IPS-18a (cell line): ENCODE measurements at regions not wholly inside any gene's neighbourhood (a gene's known extent, or its start where the extent isn't known, plus 50 kb on each side); places are given as distances from the start of the nearest gene placed in this dataset.

Experiments
- H3K27ac ChIP-seq: one replicate; pipeline ENCODE4 v1.5.1; 2013; ENCODE audit warnings: low read length
- H3K27me3 ChIP-seq: one replicate; pipeline ENCODE4 v1.6.1; 2013; ENCODE audit warnings: mild to moderate bottlenecking, low read length; ENCODE audit not compliant: control insufficient read depth, insufficient read depth
- H3K36me3 ChIP-seq: one replicate; pipeline ENCODE4 v1.6.1; 2013; ENCODE audit warnings: low read depth, low read length; ENCODE audit not compliant: control insufficient read depth
- H3K4me1 ChIP-seq: one replicate; pipeline ENCODE4 v1.6.1; 2013; ENCODE audit warnings: low read depth, low read length; ENCODE audit not compliant: control insufficient read depth
- H3K4me3 ChIP-seq: one replicate; pipeline ENCODE4 v1.5.1; 2013; ENCODE audit warnings: low read length
- H3K9ac ChIP-seq: one replicate; pipeline ENCODE4 v1.6.1; 2013; ENCODE audit warnings: mild to moderate bottlenecking, low read length, moderate library complexity
- H3K9me3 ChIP-seq: one replicate; pipeline ENCODE4 v1.6.1; 2013; ENCODE audit warnings: low read depth, low read length; ENCODE audit not compliant: control insufficient read depth

GRCh38 chr6:41452763-41453162 is 93.4 kb upstream of the FOXP4 start:
- peaks cover 5% of the 10 kb centered on the region for H3K27me3 ChIP-seq
- no peak overlapping the region for H3K27ac ChIP-seq
- no peaks in the 10 kb centered on the region for H3K36me3 ChIP-seq
- no peak overlapping the region for H3K9ac ChIP-seq
- H3K4me3 ChIP-seq: no peak overlapping the region
- H3K4me1 ChIP-seq: peaks cover 18% of the 10 kb centered on the region
- H3K9me3 ChIP-seq: no peaks in the 10 kb centered on the region

GRCh38 chr6:41453244-41453643 is 92.9 kb upstream of the FOXP4 start:
- H3K9me3 ChIP-seq: no peaks in the 10 kb centered on the region
- no peak overlapping the region for H3K27ac ChIP-seq
- peaks cover 18% of the 10 kb centered on the region for H3K4me1 ChIP-seq
- no peak overlapping the region for H3K9ac ChIP-seq
- H3K4me3 ChIP-seq: no peak overlapping the region
- peaks cover 5% of the 10 kb centered on the region for H3K27me3 ChIP-seq
- no peaks in the 10 kb centered on the region for H3K36me3 ChIP-seq

GRCh38 chr6:41454189-41454789 is 91.9 kb upstream of the FOXP4 start:
- Histone ChIP-seq H3K9me3 (no peaks in the 10 kb centered on the region), H3K4me1 (peaks cover 18% of the 10 kb centered on the region), H3K4me3 (no peak overlapping the region), H3K9ac (no peak overlapping the region), H3K27ac (no peak overlapping the region), H3K36me3 (no peaks in the 10 kb centered on the region), H3K27me3 (peaks cover 5% of the 10 kb centered on the region)

GRCh38 chr6:41455410-41455809 is 90.8 kb upstream of the FOXP4 start:
- no peaks in the 10 kb centered on the region for H3K9me3 ChIP-seq
- H3K9ac ChIP-seq: no peak overlapping the region
- H3K36me3 ChIP-seq: no peaks in the 10 kb centered on the region
- no peak overlapping the region for H3K4me3 ChIP-seq
- H3K27me3 ChIP-seq: peaks cover 5% of the 10 kb centered on the region
- no peak overlapping the region for H3K27ac ChIP-seq
- peaks cover 18% of the 10 kb centered on the region for H3K4me1 ChIP-seq

- Histone ChIP-seq H3K27ac (no peak overlapping the region), H3K9ac (no peak overlapping the region), H3K27me3 (peaks cover 5% of the 10 kb centered on the region), H3K4me3 (no peak overlapping the region), H3K4me1 (peaks cover 18% of the 10 kb centered on the region), H3K9me3 (no peaks in the 10 kb centered on the region), H3K36me3 (no peaks in the 10 kb centered on the region)
Measured at GRCh38 chr6:41455818-41456217, 90.4 kb upstream of the FOXP4 start.

- peaks cover 20% of the 10 kb centered on the region for H3K27me3 ChIP-seq
- H3K4me3 ChIP-seq: no peak overlapping the region
- H3K9me3 ChIP-seq: no peaks in the 10 kb centered on the region
- H3K27ac ChIP-seq: no peak overlapping the region
- H3K36me3 ChIP-seq: no peaks in the 10 kb centered on the region
- H3K4me1 ChIP-seq: peaks cover 18% of the 10 kb centered on the region
- no peak overlapping the region for H3K9ac ChIP-seq
Measured at GRCh38 chr6:41457303-41457670, 88.9 kb upstream of the FOXP4 start.

- H3K36me3 ChIP-seq: no peaks in the 10 kb centered on the region
- no peak overlapping the region for H3K9ac ChIP-seq
- H3K9me3 ChIP-seq: no peaks in the 10 kb centered on the region
- H3K27me3 ChIP-seq: peaks cover 40% of the 10 kb centered on the region
- no peak overlapping the region for H3K4me3 ChIP-seq
- no peak overlapping the region for H3K27ac ChIP-seq
- H3K4me1 ChIP-seq: peaks cover 32% of the 10 kb centered on the region
Measured at GRCh38 chr6:41459738-41460137, 86.4 kb upstream of the FOXP4 start.

- no peak overlapping the region for H3K9ac ChIP-seq
- H3K9me3 ChIP-seq: no peaks in the 10 kb centered on the region
- no peak overlapping the region for H3K4me3 ChIP-seq
- no peak overlapping the region for H3K27ac ChIP-seq
- no peaks in the 10 kb centered on the region for H3K36me3 ChIP-seq
- peaks cover 26% of the 10 kb centered on the region for H3K4me1 ChIP-seq
- peaks cover 42% of the 10 kb centered on the region for H3K27me3 ChIP-seq
Measured at GRCh38 chr6:41460742-41461336, 85.3 kb upstream of the FOXP4 start.

GRCh38 chr6:41462033-41462432 is 84.1 kb upstream of the FOXP4 start:
- Histone ChIP-seq H3K27me3 (peaks cover 53% of the 10 kb centered on the region), H3K4me1 (peaks cover 14% of the 10 kb centered on the region), H3K9me3 (no peaks in the 10 kb centered on the region), H3K9ac (no peak overlapping the region), H3K36me3 (no peaks in the 10 kb centered on the region), H3K4me3 (no peak overlapping the region), H3K27ac (no peak overlapping the region)

GRCh38 chr6:41463062-41463930 is 82.9 kb upstream of the FOXP4 start:
- Histone ChIP-seq H3K4me3 (no peak overlapping the region), H3K9ac (no peak overlapping the region), H3K9me3 (no peaks in the 10 kb centered on the region), H3K4me1 (peaks cover 14% of the 10 kb centered on the region), H3K27ac (no peak overlapping the region), H3K27me3 (peaks cover 62% of the 10 kb centered on the region), H3K36me3 (no peaks in the 10 kb centered on the region)

- peaks cover 69% of the 10 kb centered on the region for H3K27me3 ChIP-seq
- H3K27ac ChIP-seq: no peak overlapping the region
- H3K4me3 ChIP-seq: no peak overlapping the region
- no peaks in the 10 kb centered on the region for H3K9me3 ChIP-seq
- no peak overlapping the region for H3K9ac ChIP-seq
- H3K36me3 ChIP-seq: no peaks in the 10 kb centered on the region
- peaks cover 14% of the 10 kb centered on the region for H3K4me1 ChIP-seq
Measured at GRCh38 chr6:41464019-41464418, 82.2 kb upstream of the FOXP4 start.
